VCaP (cell line): ENCODE measurements at regions not wholly inside any gene's neighbourhood (a gene's known extent, or its start where the extent isn't known, plus 50 kb on each side); places are given as distances from the start of the nearest gene placed in this dataset.

Experiments used
- H3K27ac ChIP-seq: fragments of 450-650 bp; 2 replicates; pipeline ENCODE4 v1.5.1; 2017
- CTCF ChIP-seq: fragments of 450-650 bp; conservative IDR thresholded peaks from 2 replicates; pipeline ENCODE4 v1.5.1; 2017; ENCODE audit warnings: mild to moderate bottlenecking, moderate library complexity

GRCh38 chr14:31990926-31991572 is 86.1 kb upstream of the ARHGAP5 start:
- no peak overlapping the region for H3K27ac ChIP-seq

GRCh38 chr14:31992011-31992447 is 85.1 kb upstream of the ARHGAP5 start:
- H3K27ac ChIP-seq: no peak overlapping the region
- TF ChIP-seq CTCF: no peak

More at GRCh38 chr14:31990926-31991572, 86.1 kb upstream of the ARHGAP5 start:
- no peak for TF ChIP-seq CTCF

GRCh38 chr14:31993521-31993951 is 83.6 kb upstream of the ARHGAP5 start:
- no peak overlapping the region for H3K27ac ChIP-seq
- TF ChIP-seq CTCF: no peak

GRCh38 chr14:31994391-31995033 is 82.6 kb upstream of the ARHGAP5 start:
- no peak overlapping the region for H3K27ac ChIP-seq
- no peak for TF ChIP-seq CTCF

- TF ChIP-seq CTCF: no peak
- no peak overlapping the region for H3K27ac ChIP-seq
These were observed 73.5 kb upstream of the ARHGAP5 start for GRCh38 chr14:32003585-32003984.

- no peak for TF ChIP-seq CTCF
- no peak overlapping the region for H3K27ac ChIP-seq
These were observed 72.8 kb upstream of the ARHGAP5 start for GRCh38 chr14:32004300-32004699.

GRCh38 chr14:32005628-32006027 is 71.5 kb upstream of the ARHGAP5 start:
- TF ChIP-seq CTCF: no peak
- no peak overlapping the region for H3K27ac ChIP-seq
